Sigmoid colon (tissue), 4 donors: ENCODE measurements at regions not wholly inside any gene's neighbourhood (a gene's known extent, or its start where the extent isn't known, plus 50 kb on each side); places are given as distances from the start of the nearest gene placed in this dataset.

ENCODE experiments used
- CTCF ChIP-seq, 4 experiments: fragments of 450-650 bp in 3 of 4; fragments of 200-600 bp in 1 of 4; IDR thresholded peaks; one replicate each; pipeline ENCODE4 v1.5.1; 2016 to 2019; ENCODE audit warnings: antibody characterized with exemption in 4 of 4, mild to moderate bottlenecking in 3 of 4, moderate library complexity in 2 of 4
- EP300 ChIP-seq, 4 donors: sonication (generic); formaldehyde crosslinking; IDR thresholded peaks; one replicate each; pipeline ENCODE4 v1.6.1; 2017; ENCODE audit warnings: antibody characterized with exemption in 4 of 4
- POLR2A ChIP-seq, 2 donors: fragments of 450-650 bp; IDR thresholded peaks; one replicate each; pipeline ENCODE4 v1.6.1; 2016; ENCODE audit warnings: antibody characterized with exemption in 2 of 2, mild to moderate bottlenecking in 2 of 2, moderate library complexity in 2 of 2
- POLR2AphosphoS5 ChIP-seq, 4 donors: sonication (generic); formaldehyde crosslinking; IDR thresholded peaks; one replicate each; pipeline ENCODE4 v1.6.1; 2017; ENCODE audit warnings: antibody characterized with exemption in 4 of 4

DNA sequence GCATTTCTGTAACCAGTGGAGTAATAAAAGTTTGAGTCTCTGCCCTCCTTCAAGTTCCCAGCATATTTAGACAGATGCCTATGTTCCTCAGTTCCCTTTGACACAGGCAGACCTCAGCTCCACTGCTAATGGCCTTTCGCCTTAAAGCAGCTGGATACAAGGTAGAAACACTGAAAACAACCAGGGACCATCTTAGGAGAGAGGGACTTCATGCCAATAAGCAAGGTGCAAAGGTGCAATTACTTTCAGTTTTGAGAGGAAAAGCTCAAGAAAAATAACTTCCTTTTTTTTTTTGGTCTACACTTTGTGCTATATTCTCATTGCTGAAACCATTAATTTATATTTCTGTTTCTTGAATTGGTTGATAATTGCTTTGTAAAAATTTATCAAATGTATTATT lies 781.9 kb upstream of the GALNTL6 start:
- TF ChIP-seq CTCF (IDR thresholded peaks at IDR 0.05) (no peak), EP300 (IDR thresholded peaks at IDR 0.05) (no peak), POLR2A (IDR thresholded peaks at IDR 0.05) (no peak), POLR2AphosphoS5 (IDR thresholded peaks at IDR 0.05) (no peak)
